Mucosa of stomach (tissue), 1 donor: ENCODE measurements at regions not wholly inside any gene's neighbourhood (a gene's known extent, or its start where the extent isn't known, plus 50 kb on each side); places are given as distances from the start of the nearest gene placed in this dataset.
"Not testable (repeated sequence)": the region's sequence is repeated elsewhere in the genome, so short reads cannot be mapped to it uniquely, and the experiment has no call there.

ENCODE experiments used
- H3K27me3 ChIP-seq: one replicate; pipeline ENCODE4 v1.7.0; 2013; ENCODE audit warnings: mild to moderate bottlenecking, low read length; ENCODE audit not compliant: control insufficient read depth, insufficient read depth
- H3K36me3 ChIP-seq: one replicate; pipeline ENCODE4 v1.7.0; 2013; ENCODE audit warnings: low read length; ENCODE audit not compliant: control insufficient read depth, insufficient read depth
- H3K4me1 ChIP-seq: one replicate; pipeline ENCODE4 v1.7.0; 2013; ENCODE audit warnings: mild to moderate bottlenecking, low read length; ENCODE audit not compliant: control insufficient read depth, insufficient read depth
- H3K4me3 ChIP-seq: one replicate; pipeline ENCODE4 v1.7.0; 2013; ENCODE audit warnings: low read length
- H3K9ac ChIP-seq: one replicate; pipeline ENCODE4 v1.7.0; 2013; ENCODE audit warnings: mild to moderate bottlenecking, low read length, moderate library complexity
- H3K9me3 ChIP-seq: one replicate; pipeline ENCODE4 v1.7.0; 2013; ENCODE audit warnings: mild to moderate bottlenecking, low read length, moderate library complexity; ENCODE audit not compliant: control insufficient read depth
- donor health status: Pancreatic carcinoma.

DNA sequence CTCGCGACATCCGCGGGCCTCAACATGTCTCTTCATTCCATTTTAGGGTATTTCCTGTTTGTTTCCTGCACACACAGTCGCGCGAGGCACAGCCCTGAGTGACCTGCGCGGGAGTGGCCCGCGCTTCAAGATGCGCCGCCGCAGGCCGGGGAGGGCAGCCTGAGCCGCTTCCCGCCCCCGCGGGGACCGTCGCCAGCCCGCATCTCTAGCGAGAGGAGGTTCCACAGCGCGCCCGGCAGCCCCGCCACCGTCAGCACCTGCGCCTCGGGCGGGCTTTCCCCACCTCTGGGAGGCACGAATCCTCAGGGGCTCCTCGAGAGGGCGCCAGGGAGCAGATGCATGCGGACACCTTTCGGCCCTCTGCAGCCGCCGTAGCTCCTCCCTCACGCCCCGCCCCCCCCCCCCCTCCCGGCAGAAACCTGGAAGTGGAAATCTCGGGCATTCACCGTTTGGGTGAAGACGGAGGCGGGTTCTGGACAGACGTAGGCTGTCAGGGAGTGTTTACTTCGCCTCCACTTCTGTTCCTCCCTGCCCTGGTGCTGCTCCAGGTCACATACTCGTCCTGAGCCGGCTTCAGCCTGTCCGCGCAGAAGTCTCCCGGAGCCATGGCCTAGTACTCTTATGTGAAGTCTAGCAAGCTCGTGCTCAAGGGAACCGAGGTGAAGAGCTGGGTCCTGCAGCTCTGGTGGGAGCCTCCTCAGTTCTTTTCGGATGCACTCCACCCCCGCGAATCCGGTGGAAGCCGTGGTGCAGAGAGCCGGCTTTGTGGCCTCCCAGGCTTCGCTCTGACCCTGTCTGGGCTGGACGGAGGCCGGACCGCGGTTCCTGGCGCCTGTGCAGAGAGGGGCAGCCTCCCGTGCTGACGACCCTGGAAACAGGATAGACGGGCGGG is 880.5 kb upstream of the DEFB115 start:
- H3K9me3 ChIP-seq: no peaks in the 10 kb centered on the region
- no peaks in the 10 kb centered on the region for H3K4me1 ChIP-seq
- peak overlapping the region; percentile 82 for H3K4me3 ChIP-seq
- no peaks in the 10 kb centered on the region for H3K27me3 ChIP-seq
- peak overlapping the region; percentile 94 for H3K9ac ChIP-seq
- H3K36me3 ChIP-seq: no peaks in the 10 kb centered on the region

DNA sequence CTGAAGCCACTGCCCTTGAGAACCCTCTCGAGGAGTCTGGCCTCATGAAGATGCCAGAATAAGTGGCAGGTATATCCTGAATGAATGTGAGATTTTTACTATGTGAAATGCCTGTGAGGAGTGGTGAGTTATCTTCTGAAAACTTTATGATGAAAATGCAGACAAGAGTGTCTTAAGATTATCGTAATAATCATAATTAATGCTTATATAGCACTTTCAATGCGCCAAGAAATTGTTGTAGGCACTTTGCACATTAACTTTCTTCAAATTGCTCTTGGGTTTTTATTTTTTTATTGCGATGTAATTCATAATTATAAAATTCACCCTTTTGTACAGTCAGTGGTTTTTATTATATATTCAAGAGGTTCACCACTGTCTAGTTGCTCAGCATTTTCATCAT is 879.1 kb upstream of the DEFB115 start:
- H3K36me3 ChIP-seq, H3K4me3 ChIP-seq, H3K9me3 ChIP-seq, H3K9ac ChIP-seq, H3K27me3 ChIP-seq, H3K4me1 ChIP-seq: not testable (repeated sequence)

DNA sequence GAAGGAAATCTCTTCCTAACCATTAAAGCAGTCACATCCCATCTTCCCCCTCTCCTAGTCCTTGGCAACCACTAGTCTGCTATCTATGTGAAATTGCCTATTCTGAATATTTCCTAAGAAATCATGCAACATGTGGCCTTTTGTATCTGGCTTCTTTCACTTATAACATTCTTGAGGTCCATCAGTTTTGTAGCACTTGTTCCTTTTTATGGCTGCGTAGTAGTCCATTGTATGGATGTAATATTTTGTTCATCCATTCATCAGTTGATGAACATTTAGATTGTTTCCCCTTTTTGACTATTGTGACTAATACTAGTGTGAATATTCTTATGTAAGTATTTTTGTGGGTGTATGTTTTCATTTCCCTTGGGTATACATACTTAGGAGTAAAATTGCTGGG is 878.7 kb upstream of the DEFB115 start:
- not testable (repeated sequence) for H3K27me3 ChIP-seq, H3K9ac ChIP-seq, H3K4me1 ChIP-seq, H3K36me3 ChIP-seq, H3K9me3 ChIP-seq, H3K4me3 ChIP-seq

DNA sequence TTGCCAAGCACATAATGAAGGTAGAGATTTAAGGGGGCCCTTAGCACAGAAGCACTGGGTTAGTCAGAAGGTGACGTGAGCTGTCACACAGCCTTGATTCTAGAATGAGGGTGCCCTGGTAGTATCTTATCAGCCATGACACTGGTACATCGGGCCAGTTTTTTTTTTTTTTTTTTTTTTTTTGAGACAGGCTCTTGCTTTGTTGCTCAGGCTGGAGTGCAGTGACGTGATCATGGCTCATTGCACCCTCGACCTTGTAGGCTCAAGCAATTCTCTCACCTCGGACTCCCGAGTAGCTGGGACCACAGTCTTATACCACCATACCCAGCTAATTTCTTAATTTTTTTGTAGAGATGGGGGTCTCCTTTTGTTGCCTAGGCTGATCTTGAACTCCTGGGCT is 872.6 kb upstream of the DEFB115 start:
- H3K4me1 ChIP-seq, H3K9ac ChIP-seq, H3K4me3 ChIP-seq, H3K9me3 ChIP-seq, H3K36me3 ChIP-seq, H3K27me3 ChIP-seq: not testable (repeated sequence)

GRCh38 chr20:30386099-30386498 is 871.4 kb upstream of the DEFB115 start:
- H3K4me3 ChIP-seq, H3K4me1 ChIP-seq, H3K27me3 ChIP-seq, H3K36me3 ChIP-seq, H3K9me3 ChIP-seq, H3K9ac ChIP-seq: not testable (repeated sequence)

GRCh38 chr20:30387823-30388222 is 869.6 kb upstream of the DEFB115 start:
- H3K9ac ChIP-seq, H3K9me3 ChIP-seq, H3K4me3 ChIP-seq, H3K36me3 ChIP-seq, H3K4me1 ChIP-seq, H3K27me3 ChIP-seq: not testable (repeated sequence)

- H3K4me1 ChIP-seq, H3K4me3 ChIP-seq, H3K9ac ChIP-seq, H3K36me3 ChIP-seq, H3K9me3 ChIP-seq, H3K27me3 ChIP-seq: not testable (repeated sequence)
Observed at GRCh38 chr20:30393523-30393922, 863.9 kb upstream of the DEFB115 start.

DNA sequence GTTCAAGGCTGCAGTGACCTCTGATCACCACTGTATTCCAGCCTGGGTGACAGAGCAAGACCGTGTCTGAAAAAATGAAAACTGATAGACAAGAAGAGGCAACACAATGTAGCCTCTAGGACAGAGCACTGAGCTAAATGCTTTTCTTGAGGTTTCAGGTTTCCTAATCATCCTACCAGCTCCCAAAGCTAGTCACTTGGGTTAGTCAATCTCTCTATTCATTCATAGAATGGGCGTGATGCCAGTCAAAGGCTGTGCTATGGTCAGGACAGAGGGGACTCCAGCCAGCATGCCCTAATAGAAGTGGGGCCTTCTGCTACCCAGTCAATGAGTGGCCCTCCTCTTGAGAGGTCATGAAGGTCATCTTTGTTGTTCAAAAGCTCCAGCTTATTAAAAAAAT is 860.4 kb upstream of the DEFB115 start:
- not testable (repeated sequence) for H3K9me3 ChIP-seq, H3K4me3 ChIP-seq, H3K36me3 ChIP-seq, H3K4me1 ChIP-seq, H3K27me3 ChIP-seq, H3K9ac ChIP-seq

DNA sequence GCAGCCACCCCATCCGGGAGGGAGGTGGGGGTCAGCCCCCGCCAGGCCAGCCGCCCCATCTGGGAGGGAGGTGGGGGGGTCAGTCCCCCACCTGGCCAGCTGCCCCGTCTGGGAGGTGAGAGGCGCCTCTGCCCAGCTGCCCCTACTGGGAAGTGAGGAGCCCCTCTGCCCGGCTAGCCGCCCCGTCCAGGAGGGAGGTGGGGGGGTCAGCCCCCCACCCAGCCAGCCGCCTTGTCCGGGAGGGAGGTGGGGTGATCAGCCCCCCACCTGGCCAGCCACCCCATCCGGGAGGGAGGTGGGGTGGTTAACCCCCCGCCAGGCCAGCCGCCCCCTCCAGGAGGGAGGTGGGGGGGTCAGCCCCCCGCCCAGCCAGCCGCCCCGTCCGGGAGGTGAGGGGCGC is 852.4 kb upstream of the DEFB115 start:
- H3K27me3 ChIP-seq, H3K9me3 ChIP-seq, H3K4me3 ChIP-seq, H3K36me3 ChIP-seq, H3K4me1 ChIP-seq, H3K9ac ChIP-seq: not testable (repeated sequence)

GRCh38 chr20:30405585-30405984 is 851.9 kb upstream of the DEFB115 start:
- H3K4me3 ChIP-seq, H3K27me3 ChIP-seq, H3K9me3 ChIP-seq, H3K4me1 ChIP-seq, H3K36me3 ChIP-seq, H3K9ac ChIP-seq: not testable (repeated sequence)

DNA sequence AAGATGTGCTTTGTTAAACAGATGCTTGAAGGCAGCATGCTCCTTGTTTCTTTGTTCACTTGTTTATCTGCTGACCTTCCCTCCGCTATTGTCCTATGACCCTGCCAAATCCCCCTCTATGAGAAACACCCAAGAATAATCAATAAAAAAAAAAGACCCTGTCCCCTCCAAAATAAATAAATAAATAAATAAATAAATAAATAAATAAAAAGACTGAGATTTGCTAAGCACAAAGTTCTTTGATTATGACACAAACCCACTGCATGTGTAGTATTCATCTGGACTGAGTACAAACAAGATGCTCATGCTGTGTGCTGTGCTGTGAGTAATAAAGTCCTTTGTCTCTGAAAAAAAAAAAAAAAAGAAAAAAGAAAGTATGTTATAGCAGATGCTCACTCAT is 851.1 kb upstream of the DEFB115 start:
- not testable (repeated sequence) for H3K9ac ChIP-seq, H3K27me3 ChIP-seq, H3K4me1 ChIP-seq, H3K4me3 ChIP-seq, H3K36me3 ChIP-seq, H3K9me3 ChIP-seq

DNA sequence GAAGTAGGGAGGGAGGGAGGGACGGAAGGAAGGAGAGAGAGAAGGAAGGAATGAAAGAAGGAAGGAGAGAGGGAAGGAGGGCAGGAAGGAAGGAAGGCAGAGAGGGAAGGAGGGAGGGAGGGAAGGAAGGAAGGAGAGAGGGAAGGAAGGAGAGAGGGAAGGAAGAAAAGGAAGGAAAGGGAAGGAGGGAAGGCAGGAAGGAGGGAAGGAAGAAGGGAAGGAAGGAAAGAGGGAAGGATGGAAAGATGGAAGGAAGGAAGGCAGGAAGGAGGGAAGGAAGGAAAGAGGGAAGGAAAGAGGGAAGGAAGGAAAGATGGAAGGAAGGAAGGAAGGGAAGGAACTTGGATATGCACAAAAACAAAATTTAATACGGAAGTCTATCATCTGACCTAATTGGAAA is 844.5 kb upstream of the DEFB115 start:
- Histone ChIP-seq H3K9me3 (no peaks in the 10 kb centered on the region), H3K9ac (no peak overlapping the region), H3K4me3 (no peak overlapping the region), H3K36me3 (no peaks in the 10 kb centered on the region), H3K27me3 (no peaks in the 10 kb centered on the region), H3K4me1 (no peaks in the 10 kb centered on the region)

- not testable (repeated sequence) for H3K9me3 ChIP-seq, H3K4me3 ChIP-seq, H3K4me1 ChIP-seq, H3K36me3 ChIP-seq, H3K9ac ChIP-seq, H3K27me3 ChIP-seq
Observed at GRCh38 chr20:30417387-30417786, 840.1 kb upstream of the DEFB115 start.
